Renal cortex interstitium (tissue), 11 donors: ENCODE measurements at regions not wholly inside any gene's neighbourhood (a gene's known extent, or its start where the extent isn't known, plus 50 kb on each side); places are given as distances from the start of the nearest gene placed in this dataset.

ENCODE experiments used
- DNase-seq, 11 donors: peaks; one replicate each; pipeline ENCODE4 v3.0.0-alpha.2; 2013; ENCODE audit warnings: low read depth in 9 of 11, low spot score in 4 of 11; ENCODE audit errors: extremely low read depth in 1 of 11

GRCh38 chr14:80383223-80383622, 171.9 kb upstream of the DIO2 start:
- DNase-seq, result no peak

GRCh38 chr14:80381807-80382363, 170.6 kb upstream of the DIO2 start:
- no peak for DNase-seq

- DNase-seq, result no peak
Measured at GRCh38 chr14:80379035-80379434, 167.7 kb upstream of the DIO2 start.

DNA sequence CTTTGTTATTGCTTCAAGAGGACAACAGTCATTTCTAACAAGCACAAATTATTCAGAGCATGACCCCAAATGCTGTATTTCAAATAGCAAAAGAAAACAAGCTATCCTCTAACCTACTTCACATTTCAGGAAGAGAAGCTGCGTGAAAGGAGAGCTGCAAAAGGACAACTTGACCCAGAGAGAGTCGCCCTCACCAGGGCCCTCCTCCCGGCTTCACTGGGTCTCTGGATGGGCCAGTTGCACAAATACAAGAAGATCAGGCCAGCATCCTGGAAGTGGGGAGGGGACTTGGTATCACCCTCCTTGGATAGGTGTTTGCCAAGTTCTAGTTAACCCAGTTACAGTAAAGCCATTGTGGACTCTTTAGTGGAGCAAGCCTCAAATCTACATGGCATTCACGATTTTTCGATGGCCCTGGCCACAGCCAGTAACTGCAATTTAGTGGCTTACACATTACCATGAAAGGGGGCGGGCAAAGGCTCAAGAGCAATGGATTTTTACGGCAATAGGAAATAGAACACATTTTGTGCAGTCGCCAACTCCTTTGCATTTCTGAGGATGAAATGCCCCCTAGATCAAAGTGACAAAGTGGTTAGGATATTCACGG, 166.9 kb upstream of the DIO2 start:
- DNase-seq, result no peak

DNA sequence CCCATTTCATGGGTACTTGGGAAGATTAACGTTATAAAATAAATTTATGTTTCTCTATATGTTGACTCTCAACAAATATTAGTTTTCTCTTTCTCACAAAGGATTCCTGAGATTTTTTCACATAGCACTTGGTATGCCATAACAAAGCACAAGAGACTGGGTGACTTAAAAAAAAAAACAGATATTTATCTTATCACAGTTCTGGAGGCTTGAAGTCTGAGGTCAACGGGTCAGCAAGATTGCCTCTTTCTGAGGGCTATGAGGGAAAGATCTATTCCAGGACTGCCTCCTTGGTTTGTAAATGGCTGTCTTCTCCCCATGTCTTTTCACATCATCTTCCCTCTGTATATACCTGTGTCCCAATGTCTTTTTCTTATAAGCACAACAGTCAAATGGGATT, 153.5 kb upstream of the DIO2 start:
- no peak for DNase-seq

DNA sequence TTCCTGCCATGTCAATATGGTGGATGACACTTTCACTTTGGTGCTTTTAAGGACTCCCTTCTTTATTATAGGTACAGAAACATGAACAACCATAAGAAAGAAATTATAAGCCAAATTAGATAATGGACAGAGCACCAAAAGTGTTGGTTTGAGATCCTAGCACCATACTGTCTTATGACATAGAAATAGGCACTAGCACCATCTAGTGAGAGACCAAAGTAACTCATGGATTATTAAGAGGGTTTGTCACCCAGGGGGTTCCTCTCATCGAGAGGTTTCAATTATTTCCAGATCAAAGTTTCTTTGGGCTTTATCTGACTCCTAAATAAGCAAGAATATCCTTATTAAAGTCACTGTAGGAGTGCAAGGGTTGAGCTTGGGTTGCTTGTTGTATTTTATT, 153.0 kb upstream of the DIO2 start:
- no peak for DNase-seq

- no peak for DNase-seq
Measured at GRCh38 chr14:80358112-80358511, 146.8 kb upstream of the DIO2 start.

DNA sequence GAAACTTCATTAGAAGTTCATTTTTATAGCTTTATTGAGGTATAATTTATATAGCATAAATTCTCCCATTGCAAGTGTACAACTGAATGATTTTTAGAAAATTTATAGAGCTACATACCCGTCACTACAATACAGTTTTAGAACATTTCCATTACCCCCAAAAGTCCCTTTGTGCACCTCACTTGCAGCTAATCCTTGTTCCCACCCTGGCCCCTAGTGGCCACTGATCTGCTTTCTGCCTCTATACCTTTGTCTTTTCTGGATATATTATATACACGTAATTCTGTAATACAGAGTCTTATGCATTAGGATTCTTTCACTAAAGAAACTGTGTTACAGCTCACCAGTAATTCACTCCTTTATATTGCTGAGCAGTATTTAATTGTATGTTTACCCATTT, 145.1 kb upstream of the DIO2 start:
- peak in 2 of 11 donors; percentile 3 to 6 for DNase-seq

DNA sequence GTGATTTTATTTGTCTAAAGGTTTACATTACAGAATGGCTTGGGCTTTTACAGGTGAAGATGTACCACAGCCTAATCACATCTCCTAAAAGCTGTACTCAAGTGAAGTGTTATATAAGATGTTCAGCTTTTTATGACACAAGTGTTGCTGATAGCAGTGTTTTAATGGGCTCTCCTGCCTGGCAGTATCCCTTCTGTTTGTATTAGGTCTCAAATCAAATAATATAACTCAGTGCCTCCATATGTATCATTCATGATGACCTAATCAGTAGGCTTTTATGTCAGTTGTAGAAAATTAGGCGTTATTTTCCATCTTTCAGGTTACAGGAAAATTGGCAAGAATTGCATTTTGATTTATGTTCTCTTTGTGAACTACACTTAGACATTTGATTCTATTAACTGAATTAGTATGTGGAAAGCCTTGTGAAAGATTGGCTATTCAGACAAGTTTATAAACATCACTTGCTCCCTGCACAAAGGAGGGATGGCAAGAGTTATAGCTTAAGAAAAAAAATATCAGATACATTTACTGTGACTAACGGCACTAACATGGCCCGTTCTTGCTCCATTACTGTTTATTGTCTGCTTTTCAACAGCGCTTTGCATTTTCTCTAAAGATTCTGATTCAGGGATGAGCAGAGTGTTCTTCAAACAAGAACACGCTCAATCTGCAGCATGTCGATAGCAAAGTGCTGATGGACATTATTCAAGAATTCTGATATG, 143.7 kb upstream of the DIO2 start:
- no peak for DNase-seq

DNA sequence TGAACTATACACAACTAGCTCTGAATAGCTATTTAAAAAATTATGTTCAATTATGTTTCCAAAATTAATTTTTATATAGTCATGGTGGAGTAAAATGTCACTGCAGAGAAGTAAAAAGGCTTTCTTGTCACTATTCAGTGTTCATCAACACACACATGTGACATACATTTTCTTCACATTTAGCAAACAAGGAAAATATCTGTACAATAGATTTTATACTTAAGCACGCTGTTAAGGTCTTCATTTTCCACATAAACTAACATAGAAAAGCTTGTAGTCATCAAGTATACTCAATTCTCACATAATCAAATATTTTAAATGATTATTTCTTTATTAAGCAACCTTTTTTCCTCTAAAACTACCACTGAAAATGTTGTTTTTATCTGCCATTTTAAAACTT, 141.2 kb upstream of the DIO2 start:
- DNase-seq, result no peak

DNA sequence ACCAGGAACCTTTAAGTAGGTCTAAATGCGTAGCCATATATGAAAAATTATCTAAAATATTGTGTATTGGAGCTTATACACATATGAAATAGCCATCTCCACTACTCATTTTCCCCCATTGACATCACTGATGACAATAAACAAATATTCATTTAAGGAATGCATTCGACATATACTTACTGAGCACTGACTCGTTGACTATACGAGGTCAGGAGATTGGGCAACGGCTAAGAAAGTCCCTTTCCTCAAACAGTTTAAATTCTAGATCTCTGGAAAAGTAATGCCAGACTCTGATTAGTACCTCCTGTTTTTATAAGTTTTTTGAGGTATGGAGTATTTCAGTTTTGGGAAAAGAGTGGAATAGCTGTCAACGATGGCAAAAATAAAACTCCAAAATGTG, 139.4 kb upstream of the DIO2 start:
- DNase-seq, result no peak

GRCh38 chr14:80346395-80346794, 135.1 kb upstream of the DIO2 start:
- no peak for DNase-seq

DNA sequence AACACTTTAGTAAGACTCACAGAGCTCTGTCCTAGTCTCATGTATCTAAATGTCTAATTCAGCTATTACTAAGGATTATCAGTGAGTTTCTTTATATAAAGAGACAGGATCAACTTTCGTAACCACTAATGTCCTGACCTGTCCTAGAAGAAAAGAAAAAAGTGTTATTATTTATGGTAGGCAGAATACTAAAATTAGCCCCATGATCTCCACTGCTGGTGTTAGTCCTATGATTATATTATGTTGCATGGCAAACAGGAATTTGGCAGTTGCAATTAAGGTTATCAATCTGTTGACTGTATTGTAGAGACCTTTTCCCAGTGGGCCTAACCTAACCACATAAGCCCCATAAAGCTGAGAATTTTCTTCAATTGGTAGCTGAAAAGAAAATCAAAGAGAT, 132.9 kb upstream of the DIO2 start:
- DNase-seq, result no peak

DNA sequence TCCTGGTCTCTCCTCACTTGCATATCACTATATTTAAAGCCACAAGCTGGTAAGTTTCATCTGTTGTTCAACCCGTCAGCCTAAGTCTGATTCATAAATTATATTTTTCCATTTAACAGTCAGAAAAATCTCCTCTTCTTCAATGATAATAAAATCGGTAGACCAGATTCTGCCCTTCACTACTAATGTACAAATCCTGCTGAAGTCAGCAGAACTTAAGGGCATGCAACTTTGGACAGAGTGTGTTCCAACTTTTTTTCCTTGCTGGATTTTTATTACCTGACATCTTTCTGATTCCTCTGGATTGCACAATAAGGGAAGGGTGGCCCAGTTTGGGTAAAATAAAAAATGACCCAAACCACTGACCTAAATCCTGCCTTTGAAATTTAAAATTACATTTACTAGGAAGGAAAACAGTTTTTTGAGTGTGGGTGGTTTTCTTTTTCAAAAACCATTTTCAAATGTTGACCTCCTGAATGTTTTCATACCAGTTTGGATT, 125.4 kb upstream of the DIO2 start:
- no peak for DNase-seq

GRCh38 chr14:80325688-80326087, 114.4 kb upstream of the DIO2 start:
- DNase-seq, result no peak

GRCh38 chr14:80325112-80325511, 113.8 kb upstream of the DIO2 start:
- DNase-seq, result no peak

GRCh38 chr14:80324649-80325048, 113.3 kb upstream of the DIO2 start:
- DNase-seq, result no peak

- no peak for DNase-seq
Measured at GRCh38 chr14:80323038-80323665, 111.8 kb upstream of the DIO2 start.

DNA sequence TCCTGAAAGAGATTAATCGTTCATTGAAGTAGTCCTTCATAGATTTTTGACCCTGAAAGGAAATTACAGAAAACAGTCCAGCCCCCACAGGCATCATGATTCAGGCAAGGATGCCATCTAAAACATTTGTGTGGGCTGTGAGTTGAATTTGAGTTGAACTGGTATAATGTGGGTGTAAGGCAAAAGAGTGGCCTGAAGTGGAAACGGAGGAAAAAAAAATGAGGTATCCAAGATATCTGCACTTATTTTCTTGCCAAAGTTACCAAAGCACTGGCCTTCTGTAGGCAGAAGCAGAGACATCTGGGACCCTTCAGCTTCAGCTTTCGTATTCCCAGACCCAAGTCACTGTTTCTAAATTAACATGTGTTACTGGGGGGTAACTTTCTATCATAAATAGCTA, 105.1 kb upstream of the DIO2 start:
- DNase-seq, result peak in 3 of 11 donors; percentile 2 to 12 (median 3)

DNA sequence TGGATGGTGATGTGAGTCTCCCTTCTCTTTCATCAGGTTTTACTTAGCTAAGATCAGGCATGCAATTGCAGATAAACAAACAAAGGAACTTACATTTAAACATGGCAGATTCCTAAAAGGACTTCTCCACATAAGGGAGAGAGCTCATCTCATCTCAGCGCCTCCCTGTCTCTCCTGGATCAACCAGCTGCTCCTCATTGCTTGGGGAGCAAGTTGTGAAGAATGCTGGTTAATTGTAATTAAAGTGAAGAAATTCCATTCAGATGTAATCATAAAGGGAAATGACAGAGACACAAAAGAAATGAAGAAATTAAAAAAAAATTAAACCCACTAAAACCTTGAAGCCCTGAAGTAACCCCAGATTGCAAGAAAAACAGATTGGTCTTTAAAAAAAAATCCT, 104.4 kb upstream of the DIO2 start:
- DNase-seq, result no peak
